ENCODE measurements at regions not wholly inside any gene's neighbourhood (a gene's known extent, or its start where the extent isn't known, plus 50 kb on each side); places are given as distances from the start of the nearest gene placed in this dataset.

DNA sequence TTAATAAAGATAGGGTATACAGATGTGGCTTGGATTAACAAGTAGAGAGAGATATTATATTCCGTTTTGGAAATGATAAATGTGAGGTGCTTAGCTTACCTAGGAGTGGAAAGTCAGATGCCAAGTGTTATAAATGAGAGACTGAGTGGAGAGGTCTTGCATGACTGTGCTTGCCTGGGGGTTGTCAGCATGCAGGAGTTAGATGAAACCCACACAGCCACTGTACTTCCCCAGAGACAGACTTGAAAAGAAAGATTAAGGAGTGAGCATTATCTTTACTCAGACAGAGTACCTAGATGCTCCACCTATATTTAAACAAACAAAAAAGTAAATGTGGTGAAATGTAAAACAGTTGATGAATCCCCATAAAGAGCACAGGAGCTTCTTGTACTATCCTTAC, 482.7 kb downstream of the RIT2 start:
- no peak for DNase-seq (ENCODE audit: low spot score)

DNA sequence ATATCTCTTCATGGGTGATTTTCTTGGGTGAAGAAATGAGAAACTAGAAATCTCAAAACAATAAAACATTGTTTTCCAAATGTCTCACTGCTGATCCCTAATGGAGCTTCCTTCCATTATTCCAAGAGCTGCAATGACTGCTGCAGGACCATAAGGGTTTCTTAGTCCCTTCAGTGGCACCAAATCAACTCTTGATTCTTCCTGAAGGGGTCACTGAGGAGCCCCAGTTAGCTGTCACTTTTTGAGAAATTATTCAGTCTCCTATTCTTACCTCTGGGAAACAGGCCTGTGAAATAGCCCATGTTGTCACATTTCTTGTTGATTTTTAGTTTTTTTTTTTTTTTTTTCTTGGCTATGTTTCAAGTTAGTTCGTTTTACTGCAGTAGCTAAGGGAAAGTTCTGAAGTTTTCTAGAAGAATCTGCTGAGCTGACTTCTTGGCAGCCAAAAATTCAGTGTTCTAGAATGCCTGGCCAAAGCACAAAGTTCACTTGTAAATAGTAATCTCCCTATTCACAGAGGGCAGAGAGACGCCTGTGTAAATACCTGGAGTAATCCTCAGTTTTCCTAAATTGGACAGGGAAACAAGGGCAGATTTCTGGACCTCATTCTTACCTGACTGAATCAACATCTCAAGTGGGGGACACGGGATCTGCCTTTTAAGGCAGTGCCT, 480.0 kb downstream of the RIT2 start:
- DNase-seq (ENCODE audit: low spot score) = no peak

DNA sequence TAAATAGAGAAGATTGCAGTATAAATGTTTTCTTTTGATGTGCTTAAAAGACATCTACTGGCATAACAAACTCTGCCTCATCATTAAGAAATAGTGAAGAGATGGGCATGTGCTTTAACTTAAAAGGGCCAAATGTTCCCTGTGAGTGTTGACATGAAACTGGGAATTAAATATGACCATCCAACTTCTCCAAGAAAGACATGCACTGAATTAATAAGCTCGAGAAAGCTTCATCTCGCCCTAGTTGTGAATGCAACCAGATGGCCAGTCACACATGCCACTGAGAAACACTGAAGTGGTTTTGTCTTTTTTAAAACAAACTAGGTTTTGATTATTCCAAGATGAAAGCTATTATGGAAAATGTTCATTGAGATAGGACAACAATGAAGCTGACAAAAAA, 479.2 kb downstream of the RIT2 start:
- DNase-seq (ENCODE audit: low spot score) = no peak

DNA sequence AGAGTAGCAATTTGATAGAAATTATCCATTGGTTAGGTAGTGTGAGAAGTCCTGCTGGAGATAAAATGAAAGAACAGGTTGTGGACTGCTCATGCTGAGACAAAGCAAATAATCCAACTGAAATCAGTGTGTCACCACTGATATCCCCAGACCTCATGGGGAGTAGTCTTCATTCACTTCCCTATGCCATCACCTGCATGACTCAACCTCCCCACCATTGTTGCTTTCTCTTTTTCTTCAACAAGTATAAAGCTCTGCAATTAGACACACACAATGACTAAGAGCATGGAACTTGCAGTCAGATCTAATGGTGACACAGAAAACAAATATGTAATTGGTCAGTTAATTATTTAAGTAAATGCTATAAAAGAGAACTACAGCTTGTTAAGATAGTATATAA, 475.3 kb downstream of the RIT2 start:
- DNase-seq (ENCODE audit: low spot score) = no peak

DNA sequence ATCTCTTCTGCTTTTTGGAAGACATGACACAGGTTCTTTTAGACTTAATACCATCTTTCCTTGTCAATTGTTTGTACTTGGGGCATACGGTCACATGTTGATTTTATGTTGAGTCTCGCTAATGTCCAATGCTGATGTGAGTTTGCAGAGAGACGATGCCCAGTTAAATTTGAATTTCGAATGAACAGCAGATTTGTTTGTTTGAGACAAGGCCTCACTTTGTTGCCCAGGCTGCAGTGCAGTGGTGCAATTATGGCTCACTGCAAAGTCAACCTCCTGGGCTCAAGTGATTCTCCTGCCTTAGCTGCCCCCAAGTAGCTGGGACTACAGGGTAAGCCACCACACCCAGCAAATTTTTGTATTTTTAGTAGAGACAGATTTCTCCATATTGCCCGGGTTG, 473.5 kb downstream of the RIT2 start:
- DNase-seq (ENCODE audit: low spot score) = no peak

DNA sequence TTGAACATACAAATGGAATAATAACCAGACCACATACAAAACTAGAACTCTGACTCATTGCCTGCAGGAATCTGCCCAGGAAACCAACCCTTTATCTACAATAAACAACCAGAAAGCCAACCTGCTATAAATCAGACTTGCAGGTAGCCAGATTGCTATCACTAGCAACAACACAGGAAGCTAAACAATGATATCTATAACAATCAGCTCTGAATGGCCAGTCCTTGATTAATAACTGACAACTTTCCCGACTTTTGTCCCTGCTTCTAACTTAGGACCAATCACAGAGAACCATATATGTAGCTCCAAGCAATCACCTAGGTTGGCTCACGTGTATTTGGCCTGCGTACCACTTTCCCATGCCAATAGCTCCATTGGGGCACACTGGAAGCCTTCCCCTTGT, 470.8 kb downstream of the RIT2 start:
- DNase-seq (ENCODE audit: low spot score) = no peak

DNA sequence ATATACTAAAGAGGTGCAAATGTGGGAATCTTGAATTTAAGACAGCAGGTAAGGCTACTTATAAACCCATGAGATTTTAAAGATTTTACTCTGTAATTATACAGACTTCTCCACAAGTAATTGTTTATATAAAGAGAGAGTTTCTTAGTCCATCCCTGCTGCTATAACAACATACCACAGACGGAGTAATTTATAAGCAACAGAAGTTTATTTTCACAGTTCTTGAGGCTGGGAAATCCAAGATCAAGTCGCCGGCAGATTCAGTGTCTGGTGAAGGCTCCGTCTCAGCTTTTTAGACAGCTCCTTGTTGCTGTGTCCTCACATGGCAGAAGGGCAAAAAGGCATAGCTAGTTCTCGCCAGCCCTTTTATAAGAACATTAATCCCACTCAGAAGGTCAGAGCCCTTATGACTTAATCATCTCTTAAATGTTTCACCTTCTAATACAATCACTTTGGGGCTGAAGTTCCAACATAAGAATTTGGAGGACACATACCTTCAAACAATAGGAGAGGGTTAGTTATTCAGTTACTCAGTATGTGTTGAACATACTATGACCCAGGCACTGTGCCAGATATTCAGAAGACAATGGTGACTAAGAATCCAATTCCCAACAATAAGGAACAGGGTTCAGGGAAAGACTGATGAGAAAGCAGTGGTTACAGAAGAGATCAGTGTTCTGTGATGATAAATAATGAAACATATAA, 466.0 kb downstream of the RIT2 start:
- no peak for DNase-seq (ENCODE audit: low spot score)

DNA sequence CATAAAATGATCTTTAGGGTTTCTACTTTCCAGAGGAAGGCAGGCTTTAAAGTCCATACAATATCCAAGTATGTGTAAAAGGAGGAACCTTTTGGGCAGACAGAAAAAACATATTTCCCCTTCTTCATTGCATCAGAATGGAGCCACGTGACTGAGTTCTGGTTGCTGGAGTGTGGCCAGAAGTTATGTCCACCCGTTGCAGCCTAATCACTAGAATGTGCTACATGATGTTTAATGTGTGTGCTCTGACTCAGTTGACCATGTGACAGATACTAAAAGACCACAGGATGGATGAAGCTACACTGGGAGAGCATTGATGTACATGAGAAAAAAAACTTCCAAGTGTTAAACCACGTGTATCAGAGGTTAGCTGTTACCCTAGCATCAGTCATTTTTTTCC, 460.9 kb downstream of the RIT2 start:
- DNase-seq (ENCODE audit: low spot score) = no peak

DNA sequence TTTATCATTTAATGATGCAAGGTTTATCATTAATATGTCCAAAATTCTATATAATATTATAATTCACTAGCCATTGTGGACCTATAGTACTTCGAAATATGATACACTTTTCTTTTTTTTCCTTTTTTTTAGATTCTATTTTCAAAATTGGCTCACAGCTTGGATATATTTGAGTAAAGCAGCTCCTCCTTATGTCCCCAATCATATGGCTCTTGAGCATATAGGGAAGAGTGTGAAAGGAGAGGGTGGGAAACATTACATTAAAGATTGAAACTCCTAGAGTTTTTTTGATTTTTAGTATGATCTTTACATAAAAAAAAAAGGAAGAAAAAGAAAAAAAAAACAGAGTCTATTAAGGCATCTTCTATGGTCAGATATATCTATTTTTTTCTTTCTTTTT, 457.9 kb downstream of the RIT2 start:
- no peak for DNase-seq (ENCODE audit: low spot score)

DNA sequence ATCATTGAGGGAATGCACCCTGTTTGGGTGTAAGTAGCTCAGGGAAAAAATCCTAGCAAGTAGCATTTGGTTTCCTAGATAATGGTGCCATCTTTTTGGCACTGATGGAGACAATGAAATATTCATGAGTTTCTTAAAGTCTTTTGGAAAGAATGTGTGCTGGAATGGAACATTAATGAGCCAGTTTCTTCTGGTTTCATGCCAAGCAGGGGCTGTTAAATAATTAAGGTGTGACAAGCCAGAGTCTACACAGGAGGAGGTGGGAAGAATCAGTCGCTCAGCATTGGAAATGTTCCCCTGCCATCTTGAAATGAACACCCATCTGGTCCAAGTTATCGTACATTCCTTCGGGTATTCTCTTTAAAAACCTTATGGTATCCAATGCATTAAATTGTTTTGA, 457.3 kb downstream of the RIT2 start:
- no peak for DNase-seq (ENCODE audit: low spot score)

DNA sequence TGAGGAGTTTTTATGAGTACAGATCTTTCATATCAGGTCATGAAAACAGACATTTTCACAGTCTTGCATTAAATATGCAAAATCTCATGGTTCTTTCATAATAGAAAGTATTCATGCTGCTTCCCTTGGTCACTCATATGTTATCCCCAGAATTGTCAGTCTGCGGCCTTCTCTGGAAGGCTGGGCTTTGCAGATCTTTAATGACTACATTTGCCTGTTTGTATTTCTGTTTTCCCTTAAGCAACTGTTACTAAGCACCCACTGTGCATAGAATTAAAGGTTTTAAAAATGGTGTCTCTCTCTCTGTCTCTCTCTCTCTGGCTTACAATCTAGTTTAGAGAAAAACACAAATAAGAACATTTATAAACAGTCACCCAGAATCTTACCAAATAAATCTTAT, 456.3 kb downstream of the RIT2 start:
- DNase-seq (ENCODE audit: low spot score) = no peak

DNA sequence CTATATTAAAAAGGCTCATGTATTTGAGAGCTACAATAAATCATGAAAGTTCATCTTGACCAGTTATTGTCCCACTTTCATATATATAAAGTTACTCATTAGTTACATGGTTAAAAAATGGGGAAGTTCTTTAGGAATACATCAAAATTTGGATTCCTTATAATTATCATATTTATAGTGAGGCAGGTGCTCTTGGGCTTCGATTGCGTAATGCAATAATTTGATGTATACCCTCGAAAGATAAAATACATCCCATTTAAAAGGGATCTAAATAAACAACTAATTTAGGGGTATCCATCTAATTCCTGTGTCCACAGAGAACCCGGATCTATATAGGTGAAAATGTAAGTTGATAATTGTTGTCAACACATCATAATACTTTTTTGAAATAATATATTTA, 444.6 kb downstream of the RIT2 start:
- no peak for DNase-seq (ENCODE audit: low spot score)

DNA sequence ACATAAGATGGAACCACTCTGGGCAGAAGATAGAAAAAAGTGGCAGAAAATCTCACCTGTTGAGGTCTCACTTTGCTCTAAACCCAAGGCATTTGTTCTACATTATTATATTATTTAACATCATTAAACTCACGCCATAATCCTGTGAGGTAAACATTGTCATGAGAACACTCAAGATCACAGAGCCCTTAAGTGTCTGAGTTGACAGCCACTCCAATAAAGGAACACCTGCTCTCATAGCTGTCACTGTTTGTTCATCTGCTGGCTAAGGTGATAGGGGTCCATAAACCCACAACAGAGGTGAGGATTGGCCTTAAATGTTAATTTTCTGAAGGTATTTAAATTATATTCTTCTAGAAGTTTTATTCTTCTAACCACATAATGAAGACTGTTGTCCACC, 439.7 kb downstream of the RIT2 start:
- DNase-seq (ENCODE audit: low spot score) = no peak

DNA sequence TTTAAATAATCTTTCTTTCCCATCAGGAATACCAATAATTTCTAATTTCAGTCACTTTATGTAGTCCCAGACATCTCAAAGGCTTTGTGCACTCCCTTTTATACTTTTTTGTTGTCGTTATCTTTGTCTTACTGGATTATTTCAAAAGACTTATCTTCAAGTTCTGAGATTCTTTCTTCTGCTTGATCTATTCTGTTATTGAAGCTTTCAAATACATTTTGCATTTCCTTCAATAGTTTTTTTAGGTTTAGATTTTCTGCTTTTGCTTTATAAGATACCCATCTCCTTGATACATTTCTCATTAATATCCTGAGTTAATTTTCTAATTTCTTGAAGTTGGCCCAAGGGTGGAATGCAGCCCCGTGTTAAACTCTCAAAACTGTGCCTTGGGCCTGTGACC, 432.4 kb downstream of the RIT2 start:
- DNase-seq (ENCODE audit: low spot score) = no peak

DNA sequence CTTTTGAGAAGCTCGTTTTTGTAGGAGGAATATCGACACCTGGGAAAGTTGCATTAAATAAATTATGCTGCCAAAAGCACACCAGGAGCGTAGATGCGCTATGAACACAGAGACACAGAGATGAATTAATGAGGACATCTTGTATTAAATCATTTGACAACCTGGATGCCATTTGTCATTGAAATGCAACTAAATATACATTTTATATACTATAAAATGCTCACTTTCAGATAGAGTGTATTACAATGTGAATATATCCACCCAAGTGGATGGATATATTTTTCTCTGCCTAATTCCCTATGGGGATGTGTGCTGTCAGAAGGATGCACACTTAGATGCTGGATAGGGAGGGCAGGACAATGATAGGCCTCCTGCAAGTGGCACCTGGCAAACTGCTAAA, 426.2 kb downstream of the RIT2 start:
- no peak for DNase-seq (ENCODE audit: low spot score)
